ENCODE measurements at regions not wholly inside any gene's neighbourhood (a gene's known extent, or its start where the extent isn't known, plus 50 kb on each side); places are given as distances from the start of the nearest gene placed in this dataset.

- intact Hi-C loops (cut with micrococcal nuclease; ENCODE audit: unreplicated experiment) = no loop called here
- no peaks in the 10 kb centered on the region for H4K20me1 ChIP-seq (ENCODE audit: insufficient read depth, low read length)
- H3K9me2 ChIP-seq (ENCODE audit: insufficient read depth, low read length) = no peaks in the 10 kb centered on the region
- ChIA-PET POLR2A (interaction anchor here (0.6 to 1.0 kb wide), 2 partner anchors 24 to 484 kb away, joined by 3 read pairs; no protein-coding TSS in a partner anchor), CTCF (ENCODE audit: unreplicated experiment) (no interaction called here)
- no peaks in the 10 kb centered on the region for H3K4me1 ChIP-seq (ENCODE audit: insufficient read depth, low read length, poor library complexity, severe bottlenecking)
- TF ChIP-seq CTCF (conservative IDR thresholded peaks at IDR 0.05; ENCODE audit: low read length) = no peak
- no peak for TF ChIP-seq EZH2phosphoT487 (IDR thresholded peaks at IDR 0.05; ENCODE audit: borderline replicate concordance, low read depth, low read length)
- H3K36me3 ChIP-seq (ENCODE audit: insufficient read depth, low read length) = no peaks in the 10 kb centered on the region
- BruUV-seq (replicated peaks) = no TSS peak
- no peak overlapping the region for H2AFZ ChIP-seq (ENCODE audit: low read length)
- no peak for DNase-seq (ENCODE audit: low spot score)
- H3K4me3 ChIP-seq (ENCODE audit: low read depth, low read length, poor library complexity, severe bottlenecking) = no peak overlapping the region
- H3K79me2 ChIP-seq (ENCODE audit: insufficient read depth, low read depth, low read length) = no peaks in the 10 kb centered on the region
- H3K27ac ChIP-seq (ENCODE audit: low read depth, low read length, poor library complexity, severe bottlenecking) = no peak overlapping the region
- no peak overlapping the region for H3K4me2 ChIP-seq (ENCODE audit: low read length)
- no peaks in the 10 kb centered on the region for H3K9me3 ChIP-seq (ENCODE audit: low read length)
Observed at GRCh38 chr11:131223198-131223991, 147.0 kb upstream of the NTM start.

GRCh38 chr11:131228378-131228777 lies 142.0 kb upstream of the NTM start:
- CTCF ChIA-PET (ENCODE audit: unreplicated experiment) = no interaction called here

More at GRCh38 chr11:131228378-131228777, 142.0 kb upstream of the NTM start:
- BruUV-seq (replicated peaks) = no TSS peak
- H3K27ac ChIP-seq (ENCODE audit: low read depth, low read length, poor library complexity, severe bottlenecking) = no peak overlapping the region
- H3K79me2 ChIP-seq (ENCODE audit: insufficient read depth, low read depth, low read length) = no peaks in the 10 kb centered on the region
- no peak for DNase-seq (ENCODE audit: low spot score)
- no peaks in the 10 kb centered on the region for H3K9me2 ChIP-seq (ENCODE audit: insufficient read depth, low read length)
- intact Hi-C loops (cut with micrococcal nuclease; ENCODE audit: unreplicated experiment) = no loop called here
- H3K9me3 ChIP-seq (ENCODE audit: low read length) = no peaks in the 10 kb centered on the region
- POLR2A ChIA-PET = no interaction called here
- no peaks in the 10 kb centered on the region for H4K20me1 ChIP-seq (ENCODE audit: insufficient read depth, low read length)
- no peaks in the 10 kb centered on the region for H3K4me1 ChIP-seq (ENCODE audit: insufficient read depth, low read length, poor library complexity, severe bottlenecking)
- H3K36me3 ChIP-seq (ENCODE audit: insufficient read depth, low read length) = no peaks in the 10 kb centered on the region
- no peak overlapping the region for H3K4me2 ChIP-seq (ENCODE audit: low read length)
- H2AFZ ChIP-seq (ENCODE audit: low read length) = no peak overlapping the region
- H3K4me3 ChIP-seq (ENCODE audit: low read depth, low read length, poor library complexity, severe bottlenecking) = no peak overlapping the region
- TF ChIP-seq EZH2phosphoT487 (IDR thresholded peaks at IDR 0.05; ENCODE audit: borderline replicate concordance, low read depth, low read length) = no peak
- TF ChIP-seq CTCF (conservative IDR thresholded peaks at IDR 0.05; ENCODE audit: low read length) = no peak
